ENCODE measurements at regions not wholly inside any gene's neighbourhood (a gene's known extent, or its start where the extent isn't known, plus 50 kb on each side); places are given as distances from the start of the nearest gene placed in this dataset.

DNA sequence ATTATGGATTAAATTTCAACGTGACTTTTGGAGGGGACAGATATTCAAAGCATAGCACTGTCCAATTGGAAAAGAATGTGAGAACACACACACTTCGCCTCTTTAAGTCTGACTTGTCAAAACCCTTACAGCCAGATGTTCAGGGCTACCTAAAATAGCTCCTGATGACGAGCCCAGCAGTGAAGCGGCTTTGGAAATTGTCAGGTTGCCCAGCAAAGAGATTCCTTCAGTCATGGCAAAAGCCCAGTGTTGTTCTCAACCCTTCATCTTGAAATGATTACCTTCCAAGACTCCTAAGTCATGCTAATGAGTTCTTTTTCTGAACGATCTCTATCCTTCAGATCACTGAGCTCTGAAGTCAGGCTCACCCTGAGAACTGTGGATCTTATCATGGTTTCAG lies 436.6 kb downstream of the LRATD1 start:
- in situ Hi-C loops (cut with MboI; ENCODE audit: low sequenced_read_pairs, unreplicated experiment) = no loop called here
- TF ChIP-seq, protein P1, sequence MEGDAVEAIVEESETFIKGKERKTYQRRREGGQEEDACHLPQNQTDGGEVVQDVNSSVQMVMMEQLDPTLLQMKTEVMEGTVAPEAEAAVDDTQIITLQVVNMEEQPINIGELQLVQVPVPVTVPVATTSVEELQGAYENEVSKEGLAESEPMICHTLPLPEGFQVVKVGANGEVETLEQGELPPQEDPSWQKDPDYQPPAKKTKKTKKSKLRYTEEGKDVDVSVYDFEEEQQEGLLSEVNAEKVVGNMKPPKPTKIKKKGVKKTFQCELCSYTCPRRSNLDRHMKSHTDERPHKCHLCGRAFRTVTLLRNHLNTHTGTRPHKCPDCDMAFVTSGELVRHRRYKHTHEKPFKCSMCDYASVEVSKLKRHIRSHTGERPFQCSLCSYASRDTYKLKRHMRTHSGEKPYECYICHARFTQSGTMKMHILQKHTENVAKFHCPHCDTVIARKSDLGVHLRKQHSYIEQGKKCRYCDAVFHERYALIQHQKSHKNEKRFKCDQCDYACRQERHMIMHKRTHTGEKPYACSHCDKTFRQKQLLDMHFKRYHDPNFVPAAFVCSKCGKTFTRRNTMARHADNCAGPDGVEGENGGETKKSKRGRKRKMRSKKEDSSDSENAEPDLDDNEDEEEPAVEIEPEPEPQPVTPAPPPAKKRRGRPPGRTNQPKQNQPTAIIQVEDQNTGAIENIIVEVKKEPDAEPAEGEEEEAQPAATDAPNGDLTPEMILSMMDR (IDR thresholded peaks at IDR 0.05; ENCODE audit: borderline replicate concordance, control extremely low read depth, extremely low read depth, insufficient read depth, missing control alignments) = no peak
- no peak for DNase-seq (ENCODE audit: low spot score)

DNA sequence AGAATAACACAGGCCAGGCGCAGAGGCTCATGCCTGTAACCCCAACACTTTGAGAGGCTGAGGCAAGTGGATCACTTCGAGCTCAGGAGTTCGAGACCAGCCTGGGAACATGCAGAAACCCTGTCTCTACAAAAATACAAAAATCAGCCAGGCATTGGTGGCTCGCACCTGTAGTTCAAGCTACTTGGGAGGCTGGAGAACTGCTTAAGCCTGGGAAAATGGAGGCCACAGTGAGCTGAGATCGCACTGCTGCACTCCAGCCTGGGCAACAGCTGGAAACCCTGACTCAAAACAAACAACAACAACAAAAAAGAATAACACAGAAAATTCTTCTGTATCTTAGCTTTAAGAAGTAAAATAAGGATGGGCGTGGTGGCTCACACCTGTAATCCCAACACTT lies 440.3 kb downstream of the LRATD1 start:
- DNase-seq (ENCODE audit: low spot score) = no peak
- in situ Hi-C loops (cut with MboI; ENCODE audit: low sequenced_read_pairs, unreplicated experiment) = no loop called here
- TF ChIP-seq, protein P1 (IDR thresholded peaks at IDR 0.05; ENCODE audit: borderline replicate concordance, control extremely low read depth, extremely low read depth, insufficient read depth, missing control alignments) = no peak

GRCh38 chr2:15073664-15074063 lies 441.1 kb downstream of the LRATD1 start:
- TF ChIP-seq, protein P1 (IDR thresholded peaks at IDR 0.05; ENCODE audit: borderline replicate concordance, control extremely low read depth, extremely low read depth, insufficient read depth, missing control alignments) = no peak
- no peak for DNase-seq (ENCODE audit: low spot score)
- in situ Hi-C loops (cut with MboI; ENCODE audit: low sequenced_read_pairs, unreplicated experiment) = no loop called here

DNA sequence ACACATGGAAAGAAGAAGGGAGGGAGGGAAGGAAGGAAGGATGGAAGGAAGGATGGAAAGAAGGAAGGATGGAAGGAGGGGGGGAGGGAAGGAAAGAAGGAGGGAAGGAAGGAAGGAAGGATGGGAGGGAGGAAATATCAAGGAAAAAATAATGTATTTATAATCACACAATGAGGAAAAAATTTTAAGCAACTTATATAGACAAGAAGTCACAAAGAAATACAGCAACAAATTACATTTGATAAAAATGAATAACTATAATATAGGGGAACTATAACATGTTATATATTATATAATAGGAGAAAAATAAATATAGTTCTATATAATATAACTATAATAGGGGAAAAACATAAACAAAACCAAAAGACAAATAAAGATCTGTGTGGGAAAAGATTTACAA lies 441.8 kb downstream of the LRATD1 start:
- in situ Hi-C loops (cut with MboI; ENCODE audit: low sequenced_read_pairs, unreplicated experiment) = no loop called here
- DNase-seq (ENCODE audit: low spot score) = no peak
- TF ChIP-seq, protein P1 (IDR thresholded peaks at IDR 0.05; ENCODE audit: borderline replicate concordance, control extremely low read depth, extremely low read depth, insufficient read depth, missing control alignments) = no peak

- TF ChIP-seq, protein P1 (IDR thresholded peaks at IDR 0.05; ENCODE audit: borderline replicate concordance, control extremely low read depth, extremely low read depth, insufficient read depth, missing control alignments) = no peak
- in situ Hi-C loops (cut with MboI; ENCODE audit: low sequenced_read_pairs, unreplicated experiment) = no loop called here
- DNase-seq (ENCODE audit: low spot score) = no peak
These were observed 442.5 kb downstream of the LRATD1 start for GRCh38 chr2:15074751-15075700.

DNA sequence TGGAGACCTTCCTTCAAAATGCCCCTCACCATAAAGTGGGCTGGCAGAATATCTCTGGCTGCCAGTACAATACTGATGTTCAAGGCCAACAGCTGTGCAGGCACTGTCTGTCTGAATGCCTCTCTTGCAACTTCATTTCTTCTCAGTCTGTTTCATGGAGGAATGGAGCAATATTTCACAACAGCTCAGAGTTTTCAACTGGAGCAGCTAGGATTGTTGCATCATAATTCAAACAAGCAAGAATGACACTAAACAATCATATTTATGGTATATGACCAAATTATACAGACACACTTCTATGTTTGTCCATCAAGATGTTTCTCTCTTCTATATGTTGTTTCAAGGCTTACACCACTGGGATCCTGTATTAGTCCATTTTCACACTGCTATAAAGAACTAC lies 444.2 kb downstream of the LRATD1 start:
- no peak for DNase-seq (ENCODE audit: low spot score)
- in situ Hi-C loops (cut with MboI; ENCODE audit: low sequenced_read_pairs, unreplicated experiment) = no loop called here
- TF ChIP-seq, protein P1 (IDR thresholded peaks at IDR 0.05; ENCODE audit: borderline replicate concordance, control extremely low read depth, extremely low read depth, insufficient read depth, missing control alignments) = no peak
